Hepatocyte (in vitro differentiated cells): ENCODE measurements at regions not wholly inside any gene's neighbourhood (a gene's known extent, or its start where the extent isn't known, plus 50 kb on each side); places are given as distances from the start of the nearest gene placed in this dataset.
"Not testable (repeated sequence)": the region's sequence is repeated elsewhere in the genome, so short reads cannot be mapped to it uniquely, and the experiment has no call there.

ENCODE experiments used
- DNase-seq: peaks from one replicate; pipeline ENCODE4 v3.0.0-alpha.2; 2016; ENCODE audit warnings: low spot score
- H2AFZ ChIP-seq: fragments of 200-600 bp; sonication (generic); 2 replicates; pipeline ENCODE4 v1.6.0; 2016; ENCODE audit warnings: antibody characterized with exemption, mild to moderate bottlenecking
- H3K27ac ChIP-seq: fragments of 200-600 bp; sonication (generic); 2 replicates; pipeline ENCODE4 v1.5.1; 2016; ENCODE audit warnings: mild to moderate bottlenecking
- H3K27me3 ChIP-seq: fragments of 200-600 bp; sonication (generic); 2 replicates; pipeline ENCODE4 v1.6.1; 2016
- H3K36me3 ChIP-seq: fragments of 200-600 bp; sonication (generic); replicated peaks from 2 replicates; pipeline ENCODE4 v1.5.1; 2016; ENCODE audit warnings: low read depth; ENCODE audit not compliant: insufficient read depth
- H3K4me1 ChIP-seq: fragments of 200-600 bp; sonication (generic); 2 replicates; pipeline ENCODE4 v1.5.1; 2016; ENCODE audit warnings: mild to moderate bottlenecking, moderate library complexity; ENCODE audit not compliant: insufficient read depth
- H3K4me2 ChIP-seq: fragments of 200-600 bp; sonication (generic); 2 replicates; pipeline ENCODE4 v1.6.0; 2016
- H3K4me3 ChIP-seq: fragments of 200-600 bp; sonication (generic); 2 replicates; pipeline ENCODE4 v1.5.1; 2016; ENCODE audit warnings: mild to moderate bottlenecking
- H3K79me2 ChIP-seq: fragments of 200-600 bp; sonication (generic); 2 replicates; pipeline ENCODE4 v1.6.0; 2017; ENCODE audit warnings: mild to moderate bottlenecking
- H3K9me2 ChIP-seq: fragments of 200-600 bp; sonication (generic); replicated peaks from 2 replicates; pipeline ENCODE4 v1.6.0; 2017; ENCODE audit warnings: mild to moderate bottlenecking; ENCODE audit not compliant: insufficient read depth
- H3K9me3 ChIP-seq: fragments of 200-600 bp; sonication (generic); 2 replicates; pipeline ENCODE4 v1.5.1; 2016; ENCODE audit warnings: low read depth, mild to moderate bottlenecking
- H4K20me1 ChIP-seq: fragments of 200-600 bp; sonication (generic); 2 replicates; pipeline ENCODE4 v1.6.0; 2016; ENCODE audit warnings: mild to moderate bottlenecking; ENCODE audit not compliant: insufficient read depth, poor library complexity, severe bottlenecking
- EZH2 ChIP-seq: fragments of 200-600 bp; sonication (generic); IDR thresholded peaks from 2 replicates; pipeline ENCODE4 v1.6.1; 2016; ENCODE audit warnings: antibody characterized with exemption, mild to moderate bottlenecking, borderline replicate concordance
- EZH2phosphoT487 ChIP-seq: fragments of 200-600 bp; sonication (generic); IDR thresholded peaks from one replicate; pipeline ENCODE4 v1.6.1; 2018; ENCODE audit warnings: antibody characterized with exemption, mild to moderate bottlenecking, low read depth, moderate library complexity; ENCODE audit not compliant: unreplicated experiment, severe bottlenecking
- WGBS: methylation state at CpG from one replicate; pipeline ENCODE4 v1.1.6; 2016; ENCODE audit warnings: low lambda C conversion rate; ENCODE audit errors: missing lambda C conversion rate; 5-methylcytosine and 5-hydroxymethylcytosine counted together
- TF ChIP-seq, protein P1 (sequence below): fragments of 200-600 bp; sonication (generic); IDR thresholded peaks from 2 replicates; pipeline ENCODE4 v1.5.1; 2016; ENCODE audit warnings: antibody characterized with exemption, mild to moderate bottlenecking; ENCODE audit not compliant: poor library complexity

DNA sequence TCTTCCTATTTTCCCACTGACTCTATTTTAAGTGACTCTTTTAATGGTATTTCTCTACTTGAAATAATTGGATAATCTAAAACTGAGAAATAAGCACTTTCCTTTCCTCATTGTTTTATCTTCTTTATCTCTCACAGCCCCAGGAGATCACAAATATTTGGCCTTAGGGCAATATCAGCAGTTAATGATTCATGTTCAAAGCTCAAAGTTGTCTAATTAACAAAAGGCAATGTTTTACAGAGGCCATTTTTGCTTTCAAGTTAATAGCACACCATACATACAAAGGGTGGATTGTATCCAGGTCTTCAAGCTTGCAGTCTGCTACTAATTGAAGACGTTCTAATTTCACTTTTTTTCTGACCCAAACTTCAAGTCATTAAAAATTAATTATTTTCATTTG, 120.1 kb downstream of the LRRN1 start:
- H3K4me2 ChIP-seq: no peak overlapping the region
- H2AFZ ChIP-seq: no peak overlapping the region
- H3K79me2 ChIP-seq: no peaks in the 10 kb centered on the region
- no peak for DNase-seq
- H3K27me3 ChIP-seq: no peaks in the 10 kb centered on the region
- H3K4me3 ChIP-seq: no peak overlapping the region
- no peaks in the 10 kb centered on the region for H3K36me3 ChIP-seq
- no peaks in the 10 kb centered on the region for H4K20me1 ChIP-seq
- H3K9me2 ChIP-seq: no peaks in the 10 kb centered on the region
- H3K4me1 ChIP-seq: no peaks in the 10 kb centered on the region
- 40% methylated on average over 1 of the region's 1 CpG for WGBS
- no peaks in the 10 kb centered on the region for H3K9me3 ChIP-seq
- no peak overlapping the region for H3K27ac ChIP-seq
- no peak for TF ChIP-seq EZH2
- TF ChIP-seq EZH2phosphoT487: no peak
- TF ChIP-seq, protein P1, sequence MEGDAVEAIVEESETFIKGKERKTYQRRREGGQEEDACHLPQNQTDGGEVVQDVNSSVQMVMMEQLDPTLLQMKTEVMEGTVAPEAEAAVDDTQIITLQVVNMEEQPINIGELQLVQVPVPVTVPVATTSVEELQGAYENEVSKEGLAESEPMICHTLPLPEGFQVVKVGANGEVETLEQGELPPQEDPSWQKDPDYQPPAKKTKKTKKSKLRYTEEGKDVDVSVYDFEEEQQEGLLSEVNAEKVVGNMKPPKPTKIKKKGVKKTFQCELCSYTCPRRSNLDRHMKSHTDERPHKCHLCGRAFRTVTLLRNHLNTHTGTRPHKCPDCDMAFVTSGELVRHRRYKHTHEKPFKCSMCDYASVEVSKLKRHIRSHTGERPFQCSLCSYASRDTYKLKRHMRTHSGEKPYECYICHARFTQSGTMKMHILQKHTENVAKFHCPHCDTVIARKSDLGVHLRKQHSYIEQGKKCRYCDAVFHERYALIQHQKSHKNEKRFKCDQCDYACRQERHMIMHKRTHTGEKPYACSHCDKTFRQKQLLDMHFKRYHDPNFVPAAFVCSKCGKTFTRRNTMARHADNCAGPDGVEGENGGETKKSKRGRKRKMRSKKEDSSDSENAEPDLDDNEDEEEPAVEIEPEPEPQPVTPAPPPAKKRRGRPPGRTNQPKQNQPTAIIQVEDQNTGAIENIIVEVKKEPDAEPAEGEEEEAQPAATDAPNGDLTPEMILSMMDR: no peak

DNA sequence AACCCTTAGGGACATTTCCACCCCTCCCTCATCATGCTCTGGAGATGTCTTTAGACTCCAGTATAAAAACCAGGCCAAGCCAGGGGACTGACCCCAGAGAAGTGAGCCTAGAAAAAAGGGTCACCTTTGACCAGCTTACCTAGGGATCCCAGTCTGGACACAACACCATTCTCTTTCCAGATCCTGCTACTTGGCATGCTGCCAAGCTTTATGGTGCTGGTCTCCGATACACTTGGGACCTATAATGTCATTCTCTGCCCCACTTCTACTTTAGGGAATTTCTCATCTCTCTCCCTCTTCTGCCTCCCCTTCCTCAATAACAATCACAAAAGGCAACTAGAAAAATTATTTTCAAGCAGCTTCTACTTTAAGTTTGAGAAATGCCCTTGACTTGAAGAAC, 124.4 kb downstream of the LRRN1 start:
- Histone ChIP-seq H3K4me1 (no peaks in the 10 kb centered on the region), H3K9me2 (no peaks in the 10 kb centered on the region), H3K27me3 (no peaks in the 10 kb centered on the region), H3K9me3 (no peaks in the 10 kb centered on the region), H3K36me3 (no peaks in the 10 kb centered on the region), H3K4me3 (no peak overlapping the region), H3K4me2 (no peak overlapping the region), H3K79me2 (no peaks in the 10 kb centered on the region), H2AFZ (no peak overlapping the region), H3K27ac (no peak overlapping the region), H4K20me1 (no peaks in the 10 kb centered on the region)
- DNase-seq: no peak
- TF ChIP-seq, protein P1: no peak
- TF ChIP-seq EZH2phosphoT487 (no peak), EZH2 (no peak)
- 100% methylated on average over 1 of the region's 1 CpG for WGBS

DNA sequence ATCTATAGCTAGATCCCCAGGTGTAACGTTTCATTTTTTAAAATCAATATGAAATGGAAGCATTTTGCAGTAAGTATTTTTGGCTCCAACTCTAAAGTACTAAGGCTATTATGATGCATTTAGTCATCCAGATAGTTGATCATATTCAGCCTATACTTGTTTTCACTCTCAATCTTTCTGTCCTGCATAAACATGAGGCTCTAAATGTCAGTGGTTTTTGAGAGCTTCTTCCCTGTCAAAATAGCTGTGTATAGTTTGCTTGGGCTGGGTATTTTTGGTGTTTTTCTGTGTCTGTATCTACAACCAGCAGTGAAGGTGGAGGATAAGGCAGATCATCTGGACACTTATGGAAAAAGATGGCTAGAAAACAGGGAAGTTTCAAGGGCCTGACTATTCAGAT, 128.0 kb downstream of the LRRN1 start:
- H3K36me3 ChIP-seq: no peaks in the 10 kb centered on the region
- H3K9me3 ChIP-seq: no peaks in the 10 kb centered on the region
- no peak overlapping the region for H3K27ac ChIP-seq
- no peaks in the 10 kb centered on the region for H3K9me2 ChIP-seq
- H2AFZ ChIP-seq: no peak overlapping the region
- no peak for DNase-seq
- H3K4me2 ChIP-seq: no peak overlapping the region
- no peaks in the 10 kb centered on the region for H3K79me2 ChIP-seq
- H3K27me3 ChIP-seq: no peaks in the 10 kb centered on the region
- no peaks in the 10 kb centered on the region for H3K4me1 ChIP-seq
- 88% methylated on average over 1 of the region's 1 CpG for WGBS
- H3K4me3 ChIP-seq: no peak overlapping the region
- H4K20me1 ChIP-seq: no peaks in the 10 kb centered on the region
- TF ChIP-seq, protein P1: no peak
- TF ChIP-seq EZH2 (no peak), EZH2phosphoT487 (no peak)

DNA sequence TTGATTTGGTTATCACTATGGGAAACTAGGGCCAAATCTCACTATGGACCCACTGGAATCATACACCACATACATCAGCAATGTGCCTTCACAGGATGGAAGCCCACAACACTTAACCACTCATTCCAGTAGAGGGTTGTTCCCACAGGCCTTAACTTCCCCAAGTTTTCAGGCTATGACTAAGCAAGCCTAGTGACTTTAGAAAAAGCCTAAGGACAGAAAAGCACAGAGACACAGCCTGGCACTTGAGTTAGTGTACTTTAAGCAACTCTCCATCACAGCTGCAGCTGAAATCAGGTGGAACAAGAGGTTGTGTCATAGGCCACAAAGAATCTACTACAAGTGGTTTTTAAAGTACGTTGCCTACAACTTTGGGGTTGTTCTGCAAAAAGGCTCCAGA, 128.7 kb downstream of the LRRN1 start:
- Histone ChIP-seq H2AFZ (no peak overlapping the region), H3K4me3 (no peak overlapping the region), H3K27me3 (no peaks in the 10 kb centered on the region), H3K9me2 (no peaks in the 10 kb centered on the region), H3K36me3 (no peaks in the 10 kb centered on the region), H3K9me3 (no peaks in the 10 kb centered on the region), H3K27ac (no peak overlapping the region), H3K4me2 (no peak overlapping the region), H3K79me2 (no peaks in the 10 kb centered on the region), H4K20me1 (no peaks in the 10 kb centered on the region), H3K4me1 (no peaks in the 10 kb centered on the region)
- DNase-seq: no peak
- no peak for TF ChIP-seq EZH2
- TF ChIP-seq, protein P1: no peak
- no peak for TF ChIP-seq EZH2phosphoT487
- 83% methylated on average over 1 of the region's 1 CpG for WGBS

DNA sequence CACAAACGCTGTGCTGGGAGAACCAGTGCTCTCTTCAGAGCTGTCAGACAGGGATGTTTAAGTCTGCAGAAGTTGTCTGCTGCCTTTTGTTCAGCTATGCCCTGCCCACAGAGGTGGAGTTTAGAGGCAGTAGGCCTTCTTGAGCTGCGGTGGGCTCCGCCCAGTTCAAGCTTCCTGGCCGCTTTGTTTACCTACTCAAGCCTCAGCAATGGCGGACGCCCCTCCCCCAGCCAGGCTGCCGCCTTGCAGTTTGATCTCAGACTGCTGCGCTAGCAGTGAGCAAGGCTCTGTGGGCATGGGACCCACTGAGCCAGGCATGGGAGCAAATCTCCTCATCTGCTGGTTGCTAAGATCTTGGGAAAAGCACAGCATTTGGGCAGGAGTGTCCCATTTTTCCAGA, 142.1 kb downstream of the LRRN1 start:
- H3K36me3 ChIP-seq, H4K20me1 ChIP-seq, H3K9me2 ChIP-seq, H2AFZ ChIP-seq, H3K4me3 ChIP-seq, H3K79me2 ChIP-seq, H3K4me2 ChIP-seq, H3K27ac ChIP-seq, H3K27me3 ChIP-seq, DNase-seq, H3K4me1 ChIP-seq, H3K9me3 ChIP-seq: not testable (repeated sequence)
- WGBS: 81% methylated on average over 8 of the region's 8 CpGs
